NT2/D1 (cell line): ENCODE measurements at regions not wholly inside any gene's neighbourhood (a gene's known extent, or its start where the extent isn't known, plus 50 kb on each side); places are given as distances from the start of the nearest gene placed in this dataset.

ENCODE experiments used
- SUZ12 ChIP-seq: IDR thresholded peaks from 2 replicates; pipeline ENCODE4 v1.6.1; 2011; ENCODE audit not compliant: insufficient read length, insufficient read depth; ENCODE audit errors: extremely low read depth
- YY1 ChIP-seq: IDR thresholded peaks from 2 replicates; pipeline ENCODE4 v1.6.1; 2011; ENCODE audit not compliant: insufficient read length, insufficient read depth
- ZNF274 ChIP-seq: IDR thresholded peaks from 2 replicates; pipeline ENCODE4 v1.6.1; 2011; ENCODE audit warnings: mild to moderate bottlenecking, low read depth, low read length

DNA sequence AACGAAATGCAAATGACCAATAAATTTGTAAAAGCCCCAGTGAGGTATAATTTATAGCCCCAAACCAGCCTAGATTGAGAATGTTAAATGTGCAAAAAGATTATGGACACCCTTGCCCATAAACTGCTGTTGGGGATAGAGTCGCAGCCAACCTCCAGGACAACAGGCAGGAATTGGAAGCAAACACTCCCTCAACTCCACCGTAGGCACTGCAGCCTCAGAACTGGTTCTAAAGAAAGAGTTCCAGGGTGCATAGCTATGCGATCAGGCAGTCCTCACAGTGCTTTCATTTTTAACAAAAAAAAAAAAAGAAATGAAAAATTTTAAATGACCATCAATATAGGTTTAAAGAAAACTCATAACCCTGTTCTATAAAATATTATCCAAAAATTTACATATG, 86.2 kb downstream of the CXCL12 start:
- TF ChIP-seq ZNF274 (no peak), SUZ12 (no peak), YY1 (no peak)
